ENCODE measurements at regions not wholly inside any gene's neighbourhood (a gene's known extent, or its start where the extent isn't known, plus 50 kb on each side); places are given as distances from the start of the nearest gene placed in this dataset.
"Not testable (repeated sequence)": the region's sequence is repeated elsewhere in the genome, so short reads cannot be mapped to it uniquely, and the experiment has no call there.

DNA sequence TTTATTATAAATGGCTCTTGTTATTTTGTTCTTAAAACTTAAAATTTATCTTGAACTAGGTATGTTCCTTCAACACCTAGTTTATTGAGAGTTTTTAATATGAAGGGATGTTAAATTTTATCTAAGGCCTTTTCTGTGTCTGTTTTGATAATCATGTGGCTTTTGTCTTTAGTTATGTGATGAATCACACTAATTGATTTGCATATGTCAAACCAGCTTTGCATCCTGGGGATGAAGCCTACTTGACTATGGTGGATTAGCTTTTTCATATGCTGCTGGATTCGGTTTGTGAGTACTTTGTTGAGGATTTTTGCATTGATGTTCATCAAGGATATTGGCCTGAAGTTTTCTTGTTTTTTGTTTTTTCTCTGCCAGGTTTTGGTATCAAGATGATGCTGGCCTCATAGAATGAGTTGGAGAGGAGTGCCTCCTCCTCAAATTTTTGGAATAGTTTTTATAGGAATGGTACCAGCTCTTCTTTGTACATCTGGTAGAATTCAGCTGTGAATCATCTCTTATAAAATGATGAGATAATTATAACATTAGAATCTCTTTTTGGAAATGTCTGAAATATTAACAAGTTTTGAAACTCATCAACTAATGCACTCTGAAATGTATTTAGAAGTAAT, 78.7 kb upstream of the AGR3 start:
- H3K4me3 ChIP-seq (replicated peaks in 1 of 4; ENCODE audit: control extremely low read depth in 1 of 4, insufficient read depth in 1 of 4, low read depth in 3 of 4, low read length in 4 of 4) = no peak overlapping the region
- H3K27me3 ChIP-seq (ENCODE audit: control insufficient read depth, insufficient read depth, low read length) = no peaks in the 10 kb centered on the region
- TF ChIP-seq EZH2 (IDR thresholded peaks at IDR 0.05; ENCODE audit: low read length, missing control alignments) = no peak
- no peak overlapping the region for H3K4me2 ChIP-seq (ENCODE audit: extremely low read depth, insufficient read depth, low read length)
- H3K9me3 ChIP-seq (ENCODE audit: control insufficient read depth, insufficient read depth, low read depth, low read length) = no peaks in the 10 kb centered on the region
- DNase-seq (ENCODE audit: low read depth in 2 of 2) = peak in 1 of 2 donors; percentile 49
- H3K4me1 ChIP-seq (ENCODE audit: control insufficient read depth, extremely low read depth, insufficient read depth, low read length) = no peaks in the 10 kb centered on the region
- no peak overlapping the region for H2AFZ ChIP-seq (ENCODE audit: low read length)
- H4K20me1 ChIP-seq (ENCODE audit: control insufficient read depth, extremely low read depth, insufficient read depth, low read length) = no peaks in the 10 kb centered on the region
- H3K36me3 ChIP-seq (ENCODE audit: control insufficient read depth, insufficient read depth, low read length) = no peaks in the 10 kb centered on the region
- no peaks in the 10 kb centered on the region for H3K79me2 ChIP-seq (ENCODE audit: control insufficient read depth, insufficient read depth, low read length)
- H3K27ac ChIP-seq (ENCODE audit: insufficient read depth, low read length) = no peak overlapping the region
- no peak overlapping the region for H3K9ac ChIP-seq (ENCODE audit: insufficient read depth, low read length)

DNA sequence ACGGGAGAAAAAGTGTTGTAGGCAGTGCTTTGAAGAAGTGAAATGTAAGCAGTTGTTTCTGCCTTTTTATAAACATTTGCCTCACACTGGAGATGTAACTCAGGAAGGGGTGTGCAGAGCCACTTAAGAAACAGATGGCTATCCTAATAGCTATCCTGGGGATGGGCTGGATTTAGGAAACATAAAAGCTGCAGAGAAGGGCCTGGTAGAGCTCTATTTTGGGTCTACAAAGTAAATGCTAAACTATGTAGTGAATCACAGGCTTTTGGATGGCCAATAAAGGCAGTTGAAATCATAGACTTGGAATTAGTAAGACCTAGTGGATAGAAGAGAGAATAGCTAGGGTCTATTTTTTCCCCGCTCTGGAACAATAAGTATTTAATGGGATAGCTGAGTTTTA, 79.9 kb upstream of the AGR3 start:
- no peaks in the 10 kb centered on the region for H3K79me2 ChIP-seq (ENCODE audit: control insufficient read depth, insufficient read depth, low read length)
- no peaks in the 10 kb centered on the region for H3K27me3 ChIP-seq (ENCODE audit: control insufficient read depth, insufficient read depth, low read length)
- H3K9ac ChIP-seq (ENCODE audit: insufficient read depth, low read length) = no peak overlapping the region
- no peaks in the 10 kb centered on the region for H3K4me1 ChIP-seq (ENCODE audit: control insufficient read depth, extremely low read depth, insufficient read depth, low read length)
- H2AFZ ChIP-seq (ENCODE audit: low read length) = no peak overlapping the region
- H3K27ac ChIP-seq (ENCODE audit: insufficient read depth, low read length) = no peak overlapping the region
- H3K4me3 ChIP-seq (replicated peaks in 1 of 4; ENCODE audit: control extremely low read depth in 1 of 4, insufficient read depth in 1 of 4, low read depth in 3 of 4, low read length in 4 of 4) = no peak overlapping the region
- H3K4me2 ChIP-seq (ENCODE audit: extremely low read depth, insufficient read depth, low read length) = no peak overlapping the region
- H3K36me3 ChIP-seq (ENCODE audit: control insufficient read depth, insufficient read depth, low read length) = no peaks in the 10 kb centered on the region
- H4K20me1 ChIP-seq (ENCODE audit: control insufficient read depth, extremely low read depth, insufficient read depth, low read length) = no peaks in the 10 kb centered on the region
- TF ChIP-seq, protein P1, sequence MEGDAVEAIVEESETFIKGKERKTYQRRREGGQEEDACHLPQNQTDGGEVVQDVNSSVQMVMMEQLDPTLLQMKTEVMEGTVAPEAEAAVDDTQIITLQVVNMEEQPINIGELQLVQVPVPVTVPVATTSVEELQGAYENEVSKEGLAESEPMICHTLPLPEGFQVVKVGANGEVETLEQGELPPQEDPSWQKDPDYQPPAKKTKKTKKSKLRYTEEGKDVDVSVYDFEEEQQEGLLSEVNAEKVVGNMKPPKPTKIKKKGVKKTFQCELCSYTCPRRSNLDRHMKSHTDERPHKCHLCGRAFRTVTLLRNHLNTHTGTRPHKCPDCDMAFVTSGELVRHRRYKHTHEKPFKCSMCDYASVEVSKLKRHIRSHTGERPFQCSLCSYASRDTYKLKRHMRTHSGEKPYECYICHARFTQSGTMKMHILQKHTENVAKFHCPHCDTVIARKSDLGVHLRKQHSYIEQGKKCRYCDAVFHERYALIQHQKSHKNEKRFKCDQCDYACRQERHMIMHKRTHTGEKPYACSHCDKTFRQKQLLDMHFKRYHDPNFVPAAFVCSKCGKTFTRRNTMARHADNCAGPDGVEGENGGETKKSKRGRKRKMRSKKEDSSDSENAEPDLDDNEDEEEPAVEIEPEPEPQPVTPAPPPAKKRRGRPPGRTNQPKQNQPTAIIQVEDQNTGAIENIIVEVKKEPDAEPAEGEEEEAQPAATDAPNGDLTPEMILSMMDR (conservative IDR thresholded peaks at IDR 0.05 in 1 of 2, IDR thresholded peaks at IDR 0.05 in 1 of 2; ENCODE audit: low read depth in 1 of 2, low read length in 2 of 2) = no peak
- no peak for TF ChIP-seq EZH2 (IDR thresholded peaks at IDR 0.05; ENCODE audit: low read length, missing control alignments)
- peak; percentile 44 to 67 for DNase-seq (ENCODE audit: low read depth in 2 of 2)
- H3K9me3 ChIP-seq (ENCODE audit: control insufficient read depth, insufficient read depth, low read depth, low read length) = no peaks in the 10 kb centered on the region

DNA sequence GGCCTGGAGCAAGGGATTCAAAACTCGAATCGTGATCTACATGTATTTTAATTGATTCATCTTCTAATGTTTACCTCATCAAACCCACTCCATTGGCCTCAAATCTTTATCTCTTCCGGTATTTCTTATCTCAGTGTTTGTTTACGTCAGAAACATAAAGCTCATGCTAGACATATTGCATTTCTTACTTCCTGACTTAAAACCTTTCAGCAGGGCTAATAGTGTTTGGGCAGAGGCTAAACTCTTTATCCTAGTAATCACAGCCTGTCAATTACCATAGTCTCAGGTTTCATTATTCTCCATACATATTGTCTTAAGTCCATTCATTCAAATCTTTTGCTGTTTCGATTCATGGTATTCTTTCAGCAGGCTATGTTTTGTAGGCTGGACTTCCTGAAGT, 81.3 kb upstream of the AGR3 start:
- Histone ChIP-seq H3K9ac (ENCODE audit: insufficient read depth, low read length) (no peak overlapping the region), H3K9me3 (ENCODE audit: control insufficient read depth, insufficient read depth, low read depth, low read length) (no peaks in the 10 kb centered on the region), H4K20me1 (ENCODE audit: control insufficient read depth, extremely low read depth, insufficient read depth, low read length) (no peaks in the 10 kb centered on the region), H3K27me3 (ENCODE audit: control insufficient read depth, insufficient read depth, low read length) (no peaks in the 10 kb centered on the region), H3K79me2 (ENCODE audit: control insufficient read depth, insufficient read depth, low read length) (no peaks in the 10 kb centered on the region), H3K36me3 (ENCODE audit: control insufficient read depth, insufficient read depth, low read length) (no peaks in the 10 kb centered on the region), H3K4me3 (replicated peaks in 1 of 4; ENCODE audit: control extremely low read depth in 1 of 4, insufficient read depth in 1 of 4, low read depth in 3 of 4, low read length in 4 of 4) (no peak overlapping the region), H3K4me1 (ENCODE audit: control insufficient read depth, extremely low read depth, insufficient read depth, low read length) (no peaks in the 10 kb centered on the region), H2AFZ (ENCODE audit: low read length) (no peak overlapping the region), H3K4me2 (ENCODE audit: extremely low read depth, insufficient read depth, low read length) (no peak overlapping the region), H3K27ac (ENCODE audit: insufficient read depth, low read length) (no peak overlapping the region)
- no peak for TF ChIP-seq EZH2 (IDR thresholded peaks at IDR 0.05; ENCODE audit: low read length, missing control alignments)
- TF ChIP-seq, protein P1 (conservative IDR thresholded peaks at IDR 0.05 in 1 of 2, IDR thresholded peaks at IDR 0.05 in 1 of 2; ENCODE audit: low read depth in 1 of 2, low read length in 2 of 2) = no peak
- no peak for DNase-seq (ENCODE audit: low read depth in 2 of 2)

DNA sequence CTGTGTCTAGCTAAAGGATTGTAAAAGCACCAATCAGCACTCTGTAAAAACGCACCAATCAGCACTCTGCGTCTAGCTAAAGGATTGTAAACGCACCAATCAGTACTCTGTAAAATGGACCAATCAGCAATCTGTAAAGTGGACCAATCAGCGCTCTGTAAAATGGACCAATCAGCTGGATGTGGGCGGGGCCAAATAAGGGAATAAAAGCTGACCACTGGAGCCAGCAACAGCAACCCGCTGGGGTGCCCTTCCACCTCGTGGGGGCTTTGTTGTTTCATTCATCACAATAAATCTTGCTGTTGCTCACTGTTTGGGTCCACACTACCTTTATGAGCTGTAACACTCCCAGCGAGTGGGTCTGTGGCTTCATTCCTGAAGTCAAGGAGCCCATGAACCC, 83.9 kb upstream of the AGR3 start:
- not testable (repeated sequence) for H3K4me1 ChIP-seq (ENCODE audit: control insufficient read depth, extremely low read depth, insufficient read depth, low read length); DNase-seq (ENCODE audit: low read depth in 2 of 2); H3K4me3 ChIP-seq (replicated peaks in 1 of 4; ENCODE audit: control extremely low read depth in 1 of 4, insufficient read depth in 1 of 4, low read depth in 3 of 4, low read length in 4 of 4); H3K9ac ChIP-seq (ENCODE audit: insufficient read depth, low read length); H3K4me2 ChIP-seq (ENCODE audit: extremely low read depth, insufficient read depth, low read length); H3K27ac ChIP-seq (ENCODE audit: insufficient read depth, low read length); H3K9me3 ChIP-seq (ENCODE audit: control insufficient read depth, insufficient read depth, low read depth, low read length); H2AFZ ChIP-seq (ENCODE audit: low read length); H3K36me3 ChIP-seq (ENCODE audit: control insufficient read depth, insufficient read depth, low read length); H3K79me2 ChIP-seq (ENCODE audit: control insufficient read depth, insufficient read depth, low read length); H3K27me3 ChIP-seq (ENCODE audit: control insufficient read depth, insufficient read depth, low read length); H4K20me1 ChIP-seq (ENCODE audit: control insufficient read depth, extremely low read depth, insufficient read depth, low read length)

Measured in fibroblast of lung (primary cell).